GM12892 (cell line): ENCODE measurements at regions not wholly inside any gene's neighbourhood (a gene's known extent, or its start where the extent isn't known, plus 50 kb on each side); places are given as distances from the start of the nearest gene placed in this dataset.
A peak's percentile ranks its signal among the peaks of the same experiment; 100 is the strongest.

ENCODE experiments used
- DNase-seq: peaks from one replicate; pipeline ENCODE4 v3.0.0; 2011; ENCODE audit not compliant: insufficient read length
- FAIRE-seq: peaks from 2 replicates; lab custom pipeline; 2011; peaks lifted over from hg19 to GRCh38; lab: Jason Lieb, UNC
- POLR2A ChIP-seq: IDR thresholded peaks from 2 replicates; pipeline ENCODE4 v1.6.1; 2011; ENCODE audit warnings: low read depth, low read length, control low read depth
- POLR2AphosphoS5 ChIP-seq: IDR thresholded peaks from 2 replicates; pipeline ENCODE4 v1.6.1; 2011; ENCODE audit warnings: low read depth, low read length, control low read depth
- TAF1 ChIP-seq: IDR thresholded peaks from 2 replicates; pipeline ENCODE4 v1.6.1; 2011; ENCODE audit warnings: low read depth, mild to moderate bottlenecking, control low read depth, low read length, borderline replicate concordance

DNA sequence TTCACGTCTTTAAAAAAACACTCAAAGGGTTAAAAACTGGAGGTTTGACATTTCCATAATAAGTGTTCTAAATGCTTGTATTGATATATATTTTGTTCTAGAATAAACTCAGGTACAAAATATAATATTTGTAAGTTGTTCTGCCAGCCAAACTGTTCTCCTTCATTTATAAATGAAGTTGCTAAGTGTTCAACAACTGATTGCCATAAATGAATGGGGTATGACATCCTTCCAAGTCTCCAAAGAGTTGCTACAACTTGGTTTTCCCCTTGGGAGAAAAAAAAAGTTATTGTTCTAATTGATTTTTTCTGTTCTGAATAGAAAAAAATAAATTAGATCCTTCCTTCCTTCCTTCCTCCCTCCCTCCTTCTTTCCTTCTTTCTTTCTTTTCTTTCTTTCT, 65.4 kb upstream of the BLID start:
- FAIRE-seq, result no peak
- no peak for TF ChIP-seq POLR2A
- no peak for TF ChIP-seq POLR2AphosphoS5
- TF ChIP-seq TAF1, result no peak
- DNase-seq, result no peak

DNA sequence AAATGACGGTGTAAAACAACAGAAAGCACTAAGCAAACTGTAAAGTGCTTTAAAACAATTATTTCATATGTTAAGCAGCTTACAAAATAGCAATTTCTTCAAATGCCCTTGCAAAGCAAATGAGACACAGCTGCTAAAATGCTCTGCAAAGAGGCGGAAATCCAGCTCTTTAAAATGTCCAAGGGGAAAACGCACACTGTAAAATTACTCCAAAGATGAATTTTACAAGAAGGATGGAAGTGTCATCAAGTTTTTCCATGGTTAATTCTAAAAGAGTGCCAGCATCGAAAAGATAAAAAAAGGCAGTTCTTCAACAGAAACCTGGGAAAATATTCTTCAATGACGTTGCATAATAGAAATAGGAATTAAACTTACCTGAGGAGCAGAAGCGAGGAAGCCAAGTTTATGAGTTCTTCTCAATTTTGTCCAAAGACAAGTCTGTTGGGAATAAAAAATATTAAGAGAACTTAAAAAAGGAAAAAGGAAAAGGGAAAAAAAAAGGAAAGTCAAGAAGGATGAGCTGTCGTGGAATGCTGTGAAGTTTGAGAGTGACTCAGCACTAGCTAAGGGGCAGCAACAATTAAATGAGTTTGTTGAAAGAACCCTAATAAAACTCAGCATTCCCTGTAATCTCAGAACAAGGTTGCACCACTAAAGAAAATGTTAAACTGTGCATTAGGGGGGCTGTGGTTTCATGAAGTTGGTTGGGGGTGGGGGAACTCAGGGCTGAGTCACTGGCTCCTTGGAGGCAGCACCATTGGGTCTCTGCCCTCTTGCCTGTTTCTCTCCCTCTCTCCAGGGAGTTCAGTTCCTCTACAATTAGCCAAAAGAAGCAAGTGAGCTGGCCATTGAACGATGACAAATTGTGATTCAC, 64.2 kb upstream of the BLID start:
- no peak for FAIRE-seq
- no peak for TF ChIP-seq TAF1
- no peak for TF ChIP-seq POLR2AphosphoS5
- no peak for TF ChIP-seq POLR2A
- no peak for DNase-seq

DNA sequence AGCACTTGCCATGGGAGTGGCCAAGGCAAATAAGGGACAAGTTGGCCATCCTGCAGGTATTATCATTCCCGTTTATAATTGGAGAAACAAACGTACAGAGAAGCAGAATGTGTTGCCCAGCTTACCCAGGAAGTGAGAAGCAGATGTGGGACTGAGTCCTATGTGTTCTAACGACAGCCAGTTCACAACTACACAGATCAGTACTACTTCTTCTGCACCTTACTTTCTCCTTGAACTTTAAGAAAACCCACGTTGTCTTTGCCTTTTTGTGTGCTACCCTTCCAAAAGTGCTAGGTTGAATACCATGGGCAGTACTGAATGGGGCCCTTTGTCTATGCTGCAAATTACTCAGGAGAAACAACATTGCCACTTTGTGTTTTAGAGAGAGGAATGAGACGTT, 62.8 kb upstream of the BLID start:
- DNase-seq (no peak), FAIRE-seq (peak; percentile 54)
- no peak for TF ChIP-seq POLR2AphosphoS5

GRCh38 chr11:122177238-122177637, 61.2 kb upstream of the BLID start:
- TF ChIP-seq POLR2A (no peak), TAF1 (no peak), POLR2AphosphoS5 (no peak)
- FAIRE-seq (no peak), DNase-seq (no peak)

DNA sequence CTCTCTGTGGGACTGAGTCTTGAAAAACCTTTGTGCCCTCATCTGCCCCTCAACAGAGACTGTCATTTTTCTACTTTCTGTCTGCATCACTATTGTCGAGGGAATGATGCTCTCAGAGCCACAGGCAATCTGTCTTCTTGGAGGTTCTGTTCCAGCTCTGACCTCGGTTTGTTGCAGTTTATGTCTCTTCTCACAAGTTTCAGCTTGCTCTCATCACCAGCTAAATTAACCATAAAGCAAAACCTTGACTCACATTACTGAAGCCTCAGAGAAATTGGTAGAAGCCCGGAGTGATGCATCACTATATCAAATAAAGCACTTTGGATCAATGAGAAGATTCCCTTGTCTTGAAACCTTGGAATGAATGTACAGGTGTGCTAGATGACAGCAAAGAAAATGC, 60.6 kb upstream of the BLID start:
- FAIRE-seq, result no peak

GRCh38 chr11:122175306-122175705, 59.3 kb upstream of the BLID start:
- DNase-seq, result no peak
- no peak for TF ChIP-seq POLR2AphosphoS5
- FAIRE-seq, result no peak

More for the DNA sequence above, 60.6 kb upstream of the BLID start:
- TF ChIP-seq POLR2A (no peak), TAF1 (no peak), POLR2AphosphoS5 (no peak)
- no peak for DNase-seq

DNA sequence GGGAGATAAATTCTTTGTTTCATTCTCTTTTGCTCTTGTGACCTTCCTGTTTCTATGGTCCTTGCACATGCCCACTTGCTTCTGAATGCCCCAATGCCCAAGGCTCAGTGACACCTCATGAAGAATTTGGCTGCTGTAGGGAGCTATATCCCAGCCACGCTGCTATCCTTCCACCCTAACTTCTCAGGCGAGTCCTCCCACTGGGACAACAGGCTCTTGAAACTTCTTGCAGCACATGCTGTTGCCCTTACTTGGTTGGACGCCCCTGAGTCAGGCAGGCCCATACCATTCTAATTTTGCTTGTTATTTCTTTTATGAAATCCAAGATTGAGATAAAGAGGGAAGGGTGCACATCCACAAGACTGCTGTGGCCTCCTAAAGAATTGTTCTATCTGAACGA, 57.6 kb upstream of the BLID start:
- no peak for DNase-seq
- no peak for FAIRE-seq
- TF ChIP-seq POLR2A (no peak), TAF1 (no peak), POLR2AphosphoS5 (no peak)

GRCh38 chr11:122173074-122173450, 57.0 kb upstream of the BLID start:
- no peak for FAIRE-seq
- no peak for DNase-seq
- TF ChIP-seq POLR2AphosphoS5 (no peak), TAF1 (no peak), POLR2A (no peak)

- FAIRE-seq (peak; percentile 40), DNase-seq (no peak)
- TF ChIP-seq TAF1 (no peak), POLR2AphosphoS5 (no peak), POLR2A (no peak)
Measured at GRCh38 chr11:122172352-122173073, 56.5 kb upstream of the BLID start.

- DNase-seq (no peak), FAIRE-seq (no peak)
- TF ChIP-seq POLR2AphosphoS5, result no peak
- TF ChIP-seq TAF1, result no peak
- no peak for TF ChIP-seq POLR2A
Measured at GRCh38 chr11:122170815-122171475, 54.9 kb upstream of the BLID start.

DNA sequence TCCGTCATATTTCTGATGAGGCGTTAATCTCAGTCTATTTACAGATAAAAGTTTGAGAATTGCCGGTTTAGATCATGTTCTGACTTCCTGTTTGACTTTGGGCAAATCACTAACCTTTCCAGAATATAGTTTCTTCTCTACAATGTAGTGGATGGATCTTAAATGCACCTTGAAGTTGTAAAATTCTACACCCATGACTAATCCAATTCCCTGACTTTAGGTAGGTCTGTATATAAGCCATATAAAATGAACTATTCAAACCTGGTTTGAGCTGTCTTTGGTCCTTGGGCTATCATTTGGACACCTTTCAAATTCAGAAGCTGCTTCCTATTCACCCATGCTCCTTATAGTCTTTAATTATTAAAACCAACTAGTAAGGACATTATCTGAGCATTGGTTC, 52.2 kb upstream of the BLID start:
- DNase-seq (no peak), FAIRE-seq (no peak)
- TF ChIP-seq TAF1 (no peak), POLR2A (no peak), POLR2AphosphoS5 (no peak)
